22Rv1 (cell line): ENCODE measurements at regions not wholly inside any gene's neighbourhood (a gene's known extent, or its start where the extent isn't known, plus 50 kb on each side); places are given as distances from the start of the nearest gene placed in this dataset.

Experiments
- H3K27ac ChIP-seq: fragments of 450-650 bp; 2 replicates; pipeline ENCODE4 v1.5.1; 2017
- ZFX ChIP-seq: fragments of 450-650 bp; IDR thresholded peaks from 2 replicates; pipeline ENCODE4 v1.6.1; 2017; ENCODE audit warnings: antibody characterized with exemption, borderline replicate concordance
- TF ChIP-seq, protein P1 (sequence below): fragments of 450-650 bp; IDR thresholded peaks from 2 replicates; pipeline ENCODE4 v1.5.1; 2017; ENCODE audit warnings: mild to moderate bottlenecking

DNA sequence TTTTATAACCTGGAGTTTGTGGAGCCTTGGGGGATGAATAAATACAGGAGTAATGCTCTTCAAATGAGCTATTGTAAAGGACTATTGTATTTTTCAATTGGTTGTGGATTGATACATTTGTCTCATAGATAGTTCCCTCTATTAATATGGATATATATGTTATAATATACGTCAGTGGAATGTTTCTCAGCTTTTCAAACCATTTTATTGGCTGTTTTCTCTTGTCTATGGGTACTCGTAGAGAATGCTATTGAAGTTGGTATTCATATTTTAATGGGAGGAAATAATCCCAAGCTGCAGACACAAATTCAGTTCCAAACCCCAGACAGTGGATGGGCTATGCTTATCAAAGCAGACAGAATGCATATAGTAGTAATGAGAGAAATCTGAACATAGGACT lies 181.8 kb upstream of the DAB2 start:
- H3K27ac ChIP-seq: peak overlapping the region; percentile 31; the same call in 1 of the 2 replicates
- TF ChIP-seq, protein P1, sequence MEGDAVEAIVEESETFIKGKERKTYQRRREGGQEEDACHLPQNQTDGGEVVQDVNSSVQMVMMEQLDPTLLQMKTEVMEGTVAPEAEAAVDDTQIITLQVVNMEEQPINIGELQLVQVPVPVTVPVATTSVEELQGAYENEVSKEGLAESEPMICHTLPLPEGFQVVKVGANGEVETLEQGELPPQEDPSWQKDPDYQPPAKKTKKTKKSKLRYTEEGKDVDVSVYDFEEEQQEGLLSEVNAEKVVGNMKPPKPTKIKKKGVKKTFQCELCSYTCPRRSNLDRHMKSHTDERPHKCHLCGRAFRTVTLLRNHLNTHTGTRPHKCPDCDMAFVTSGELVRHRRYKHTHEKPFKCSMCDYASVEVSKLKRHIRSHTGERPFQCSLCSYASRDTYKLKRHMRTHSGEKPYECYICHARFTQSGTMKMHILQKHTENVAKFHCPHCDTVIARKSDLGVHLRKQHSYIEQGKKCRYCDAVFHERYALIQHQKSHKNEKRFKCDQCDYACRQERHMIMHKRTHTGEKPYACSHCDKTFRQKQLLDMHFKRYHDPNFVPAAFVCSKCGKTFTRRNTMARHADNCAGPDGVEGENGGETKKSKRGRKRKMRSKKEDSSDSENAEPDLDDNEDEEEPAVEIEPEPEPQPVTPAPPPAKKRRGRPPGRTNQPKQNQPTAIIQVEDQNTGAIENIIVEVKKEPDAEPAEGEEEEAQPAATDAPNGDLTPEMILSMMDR: no peak
- no peak for TF ChIP-seq ZFX

DNA sequence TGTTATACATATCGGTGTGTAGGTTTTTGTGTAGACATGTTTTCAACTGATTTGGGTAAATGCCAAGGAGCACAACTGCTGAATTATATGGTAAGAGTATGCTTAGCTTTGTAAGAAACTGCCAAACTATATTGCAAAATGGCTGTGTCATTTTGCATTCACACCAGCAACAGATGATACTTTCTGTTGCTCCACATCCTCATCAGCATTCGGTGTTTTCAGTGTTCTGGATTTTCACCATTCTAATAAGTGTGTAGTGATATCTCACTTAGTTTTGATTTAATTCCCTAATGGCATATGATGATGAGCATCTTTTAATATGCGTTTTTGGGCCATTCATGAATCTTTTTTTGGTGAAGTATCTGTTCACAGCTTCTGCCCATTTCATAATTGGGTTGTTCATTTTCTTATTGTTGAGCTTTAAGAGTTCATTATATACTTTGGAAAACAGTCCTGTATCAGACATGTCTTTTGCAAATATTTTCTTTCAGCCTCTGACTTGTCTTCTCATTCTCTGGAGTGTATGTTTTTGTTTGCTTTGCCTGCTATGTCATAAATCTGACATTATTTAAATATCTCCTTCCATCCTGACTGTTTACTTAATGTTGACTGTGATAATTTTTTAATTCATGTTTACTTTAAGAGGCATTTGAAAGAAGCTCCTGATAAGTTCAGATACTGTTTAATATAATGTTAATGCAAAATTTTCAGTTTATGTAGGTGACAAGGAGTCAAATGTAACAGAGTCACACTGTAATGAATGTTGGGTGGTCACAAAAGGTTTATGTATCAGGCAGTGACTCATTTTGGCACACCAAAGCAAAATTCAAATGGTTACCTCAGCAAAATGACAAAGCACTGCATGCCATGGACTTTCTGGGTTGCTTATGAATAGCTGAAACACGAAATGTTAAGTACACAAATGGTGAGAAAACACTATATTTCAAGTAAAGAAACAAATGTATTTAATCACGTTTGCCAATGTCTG lies 181.1 kb upstream of the DAB2 start:
- no peak for TF ChIP-seq ZFX
- TF ChIP-seq, protein P1: no peak
- H3K27ac ChIP-seq: peak overlapping the region; percentile 31

DNA sequence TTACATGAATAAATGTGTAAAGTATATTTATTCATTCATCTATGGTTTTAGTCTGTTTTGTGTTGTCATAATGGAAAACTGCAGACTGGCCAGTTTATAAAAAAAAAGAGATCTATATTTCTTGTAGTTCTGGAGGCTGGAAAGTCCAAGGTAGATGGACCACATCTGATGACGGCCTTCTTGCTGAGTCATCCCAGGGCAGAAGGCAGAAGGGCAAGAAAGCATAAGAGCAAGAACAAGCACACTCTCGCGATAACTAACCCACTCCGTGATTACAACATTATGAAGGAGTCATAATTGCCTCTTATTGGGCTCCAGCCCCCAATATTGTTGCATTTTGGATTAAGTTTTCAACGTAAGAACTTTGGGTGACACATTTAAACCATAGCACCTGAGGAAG lies 180.4 kb upstream of the DAB2 start:
- no peak for TF ChIP-seq ZFX
- TF ChIP-seq, protein P1: no peak
- peak overlapping the region; percentile 31; the same call in 1 of the 2 replicates for H3K27ac ChIP-seq

DNA sequence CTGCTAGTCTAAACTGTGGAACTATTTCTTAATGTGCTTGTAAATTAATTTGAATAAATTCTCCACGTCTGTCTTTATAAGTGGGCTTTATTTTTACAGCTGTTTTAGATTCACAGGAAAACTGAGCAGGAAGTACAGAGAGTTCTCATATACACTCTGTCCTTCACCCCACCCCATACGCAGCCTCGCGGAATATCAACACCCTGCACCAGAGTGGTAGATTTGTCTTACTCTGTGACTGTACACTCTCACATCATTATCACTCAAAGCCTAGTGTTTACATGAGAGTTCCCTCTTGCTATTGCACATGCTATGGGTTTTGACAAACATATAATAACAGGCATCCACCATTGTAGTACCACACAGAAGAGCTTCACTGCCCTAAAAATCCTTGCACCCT lies 179.7 kb upstream of the DAB2 start:
- no peak for TF ChIP-seq ZFX
- TF ChIP-seq, protein P1: no peak
- no peak overlapping the region for H3K27ac ChIP-seq

DNA sequence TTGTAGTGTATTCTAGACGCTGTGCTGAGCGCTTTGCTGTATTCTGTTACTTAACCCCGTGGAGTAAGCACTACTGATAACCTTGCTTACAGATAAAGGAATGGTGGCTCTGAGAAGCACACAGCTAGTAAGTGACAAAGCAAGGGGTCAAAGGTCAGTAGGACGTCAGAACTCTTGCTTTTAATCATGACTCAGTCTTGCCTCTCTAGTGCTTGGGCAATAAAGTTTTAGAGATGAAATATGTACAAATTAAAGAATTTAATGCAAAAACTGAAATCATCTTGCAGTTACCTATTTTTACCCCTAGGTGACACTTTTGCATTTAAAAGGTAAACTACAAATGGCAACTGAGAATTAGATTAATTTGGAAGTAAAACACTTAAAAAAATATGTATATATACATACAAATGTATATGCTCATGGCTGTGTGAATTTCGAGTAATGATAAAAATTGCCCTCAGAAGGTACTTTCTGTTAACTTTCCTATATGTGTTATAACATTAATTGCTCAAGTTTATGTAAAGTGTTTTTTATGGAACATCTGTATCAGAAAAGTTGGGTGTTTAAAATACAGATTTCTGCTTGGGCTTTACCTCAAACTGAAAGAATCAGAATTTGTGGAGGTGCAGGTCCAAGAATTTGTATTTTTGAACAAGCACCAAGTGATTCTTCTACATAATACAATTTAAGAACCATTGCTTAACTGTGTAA lies 175.1 kb upstream of the DAB2 start:
- H3K27ac ChIP-seq: no peak overlapping the region
- TF ChIP-seq ZFX: no peak
- TF ChIP-seq, protein P1: peak; percentile 76

DNA sequence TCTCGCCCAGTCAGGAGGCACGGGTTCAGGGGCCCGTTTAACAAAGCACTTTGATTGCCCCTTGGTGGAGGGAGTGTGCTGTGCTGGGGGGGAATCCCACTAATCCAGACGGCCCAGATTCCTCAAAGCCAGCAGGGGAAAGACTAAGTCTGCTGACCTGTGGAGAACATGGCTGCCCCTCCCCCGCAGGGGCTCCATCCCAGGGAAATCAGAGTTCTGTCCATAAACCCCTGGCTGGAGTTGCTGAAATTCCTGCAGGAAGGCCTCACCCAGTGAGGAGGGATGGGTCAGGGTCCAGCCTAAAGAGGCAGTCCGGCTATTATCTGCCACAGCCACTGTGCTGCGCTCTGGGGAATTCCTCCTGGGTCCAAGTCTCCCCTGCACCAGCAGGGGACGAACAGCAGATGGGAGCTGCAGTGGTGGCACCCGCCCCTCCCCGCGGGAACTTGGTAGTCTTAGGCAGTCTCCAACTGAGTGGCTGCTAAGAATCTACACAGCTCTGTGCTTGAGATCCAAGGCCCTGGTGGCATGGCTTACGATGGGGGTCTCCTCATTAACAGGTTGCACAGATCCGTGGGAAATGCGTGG lies 174.0 kb upstream of the DAB2 start:
- no peak overlapping the region for H3K27ac ChIP-seq
- TF ChIP-seq, protein P1: no peak
- no peak for TF ChIP-seq ZFX
